B cell (primary cell): ENCODE measurements at regions not wholly inside any gene's neighbourhood (a gene's known extent, or its start where the extent isn't known, plus 50 kb on each side); places are given as distances from the start of the nearest gene placed in this dataset.

ENCODE experiments used
- ATAC-seq: fragments of 200-7000 bp; cut with Tn5 transposase; one replicate; pipeline ENCODE4 v1.10.0; 2021; ENCODE audit warnings: low read depth, mild to moderate bottlenecking, moderate number of reproducible peaks, moderate library complexity
- CTCF ChIA-PET: fragments of 350-600 bp; sonication (Branson Sonifier 250); formaldehyde crosslinking; loops from one replicate; lab custom pipeline; 2021; ENCODE audit warnings: antibody characterized with exemption, inconsistent platforms; lab: Charles Lee
- POLR2A ChIA-PET: fragments of 350-600 bp; sonication (Branson Sonifier 250); formaldehyde crosslinking; loops from one replicate; lab custom pipeline; 2021; ENCODE audit warnings: antibody characterized with exemption; lab: Charles Lee
- DNase-seq: peaks from one replicate; pipeline ENCODE4 v3.0.0; 2013
- H2AFZ ChIP-seq: 2 replicates; pipeline ENCODE4 v1.6.1; 2012; ENCODE audit warnings: mild to moderate bottlenecking, low read depth, low read length; ENCODE audit not compliant: insufficient read depth, poor library complexity, severe bottlenecking
- H3K27ac ChIP-seq, 2 donors: 1 replicate in 1 of 2; 2 replicates in 1 of 2; pipeline ENCODE4 v1.5.1; 2012 to 2013; ENCODE audit warnings: low read length in 2 of 2, mild to moderate bottlenecking in 2 of 2, moderate library complexity in 1 of 2
- H3K27me3 ChIP-seq, 4 experiments: fragments of 200-600 bp in 1 of 4; sonication (generic) in 1 of 4; replicated peaks in 1 of 4; 1 replicate in 2 of 4; 2 replicates in 2 of 4; pipeline versions ENCODE4 v1.6.1 to v1.7.0; 2013 to 2016; ENCODE audit warnings: low read length in 3 of 4, mild to moderate bottlenecking in 2 of 4, mixed read lengths in 1 of 4, moderate library complexity in 1 of 4; ENCODE audit not compliant: insufficient read depth in 4 of 4, control insufficient read depth in 3 of 4; ENCODE audit errors: control extremely low read depth in 1 of 4
- H3K36me3 ChIP-seq, 2 experiments: replicated peaks in 1 of 2; 1 replicate in 1 of 2; 2 replicates in 1 of 2; pipeline versions ENCODE4 v1.6.1 to v1.7.1; 2013; ENCODE audit warnings: low read length in 1 of 2; ENCODE audit not compliant: insufficient read depth in 2 of 2, control insufficient read depth in 1 of 2; ENCODE audit errors: control extremely low read depth in 1 of 2, extremely low read depth in 1 of 2
- H3K4me1 ChIP-seq, 2 donors: fragments of 200-600 bp in 1 of 2; sonication (generic) in 1 of 2; 1 replicate in 1 of 2; 2 replicates in 1 of 2; pipeline versions ENCODE4 v1.5.1 to v1.6.1; 2013 to 2017; ENCODE audit warnings: low read length in 2 of 2; ENCODE audit not compliant: control insufficient read depth in 2 of 2, insufficient read depth in 2 of 2
- H3K4me2 ChIP-seq: replicated peaks from 2 replicates; pipeline ENCODE3; 2012; ENCODE audit warnings: mild to moderate bottlenecking, low read depth, low read length; ENCODE audit not compliant: poor library complexity, severe bottlenecking
- H3K4me3 ChIP-seq, 5 experiments: fragments of 200-600 bp in 1 of 5; sonication (generic) in 1 of 5; 1 replicate in 3 of 5; 2 replicates in 2 of 5; pipeline versions ENCODE4 v1.5.1 to v1.7.0; 2011 to 2016; ENCODE audit warnings: low read length in 4 of 5, mild to moderate bottlenecking in 4 of 5, low read depth in 2 of 5, control low read depth in 1 of 5, moderate library complexity in 1 of 5; ENCODE audit not compliant: insufficient read depth in 1 of 5; ENCODE audit errors: control extremely low read depth in 1 of 5, extremely low read depth in 1 of 5
- H3K79me2 ChIP-seq: fragments of 200-600 bp; sonication (generic); one replicate; pipeline ENCODE4 v1.6.0; 2016; ENCODE audit warnings: low read length; ENCODE audit not compliant: control insufficient read depth, insufficient read depth
- H3K9ac ChIP-seq: fragments of 200-600 bp; sonication (generic); 2 replicates; pipeline ENCODE4 v1.6.1; 2017; ENCODE audit warnings: mild to moderate bottlenecking, low read length, moderate library complexity
- H3K9me3 ChIP-seq, 3 donors: one replicate each; pipeline versions ENCODE4 v1.6.1 to v1.7.1; 2013; ENCODE audit warnings: low read length in 2 of 3; ENCODE audit not compliant: control insufficient read depth in 2 of 3, insufficient read depth in 1 of 3; ENCODE audit errors: control extremely low read depth in 1 of 3
- H4K20me1 ChIP-seq: 2 replicates; pipeline ENCODE4 v1.6.0; 2012; ENCODE audit warnings: mild to moderate bottlenecking, low read length; ENCODE audit not compliant: insufficient read depth, control insufficient read depth, poor library complexity, severe bottlenecking
- H3K27ac Mint-ChIP-seq: one replicate; pipeline ENCODE4 v1.8.0; 2021; ENCODE audit warnings: mixed read lengths
- H3K27me3 Mint-ChIP-seq: one replicate; pipeline ENCODE4 v1.8.0; 2021; ENCODE audit warnings: mixed read lengths
- H3K4me1 Mint-ChIP-seq: one replicate; pipeline ENCODE4 v1.8.0; 2021; ENCODE audit warnings: mixed read lengths
- H3K4me3 Mint-ChIP-seq: one replicate; pipeline ENCODE4 v1.8.0; 2021; ENCODE audit warnings: mixed read lengths
- H3K9me3 Mint-ChIP-seq: one replicate; pipeline ENCODE4 v1.8.0; 2022; ENCODE audit warnings: mixed read lengths; ENCODE audit not compliant: insufficient read depth
- CTCF ChIP-seq: fragments of 200-600 bp; IDR thresholded peaks from one replicate; pipeline ENCODE4 v1.8.0; 2022; ENCODE audit warnings: antibody characterized with exemption, mild to moderate bottlenecking
- EZH2 ChIP-seq: IDR thresholded peaks from 2 replicates; pipeline ENCODE4 v1.6.1; 2012; ENCODE audit warnings: borderline replicate concordance, low read depth, mild to moderate bottlenecking, moderate library complexity, low read length; ENCODE audit not compliant: insufficient read depth, poor library complexity, severe bottlenecking
- WGBS: methylation state at CpG from one replicate; pipeline ENCODE4 v1.1.5; 2013; ENCODE audit warnings: missing lambda C conversion rate; ENCODE audit not compliant: insufficient coverage; 5-methylcytosine and 5-hydroxymethylcytosine counted together
- intact Hi-C: fragments of 100-400 bp; cut with micrococcal nuclease; formaldehyde crosslinking; loops from one replicate; pipeline ENCODE4 v1.10.0; 2022

- intact Hi-C loops: no loop called here
- no peak overlapping the region for H3K27ac ChIP-seq
- Mint-ChIP-seq H3K9me3 (no peaks in the 10 kb centered on the region), H3K4me1 (no peaks in the 10 kb centered on the region), H3K27ac (no peak overlapping the region), H3K4me3 (no peak overlapping the region), H3K27me3 (peaks cover 10% of the 10 kb centered on the region)
- H3K27me3 ChIP-seq: peaks cover 0 to 5% (median 3%) of the 10 kb centered on the region in 4 experiments
- no peak for DNase-seq
- H3K36me3 ChIP-seq: no peaks in the 10 kb centered on the region
- no peak for TF ChIP-seq EZH2
- no peak for TF ChIP-seq CTCF
- CTCF ChIA-PET: no interaction called here
- H3K4me1 ChIP-seq: no peaks in the 10 kb centered on the region
- no peaks in the 10 kb centered on the region for H4K20me1 ChIP-seq
- ATAC-seq: no peak
- no peaks in the 10 kb centered on the region for H3K9me3 ChIP-seq
- no peak overlapping the region for H3K9ac ChIP-seq
- no peak overlapping the region for H3K4me3 ChIP-seq
- H3K79me2 ChIP-seq: no peaks in the 10 kb centered on the region
- H3K4me2 ChIP-seq: no peak overlapping the region
- POLR2A ChIA-PET: no interaction called here
- H2AFZ ChIP-seq: no peak overlapping the region
These were observed 155.2 kb upstream of the ZC3H12C start for GRCh38 chr11:109937968-109938367.

GRCh38 chr11:109939166-109939810, 153.9 kb upstream of the ZC3H12C start:
- ATAC-seq (no peak), DNase-seq (no peak)
- intact Hi-C loops: no loop called here
- no peaks in the 10 kb centered on the region for H4K20me1 ChIP-seq
- no peaks in the 10 kb centered on the region for H3K9me3 Mint-ChIP-seq
- no peak overlapping the region for H3K4me3 Mint-ChIP-seq
- H3K4me1 Mint-ChIP-seq: no peaks in the 10 kb centered on the region
- no CpG with 5 or more reads among the region's 1 CpG for WGBS
- H3K79me2 ChIP-seq: no peaks in the 10 kb centered on the region
- H3K27ac Mint-ChIP-seq: no peak overlapping the region
- ChIA-PET CTCF (interaction anchor here (0.6 to 2.2 kb wide), 5 partner anchors 31 to 1574 kb away, joined by 3 to 7 read pairs (median 4); no protein-coding TSS in a partner anchor), POLR2A (no interaction called here)
- H3K9me3 ChIP-seq: no peaks in the 10 kb centered on the region
- H3K4me1 ChIP-seq: no peaks in the 10 kb centered on the region
- peaks cover 0 to 5% (median 3%) of the 10 kb centered on the region in 4 experiments for H3K27me3 ChIP-seq
- H3K27ac ChIP-seq: no peak overlapping the region
- TF ChIP-seq CTCF (no peak), EZH2 (no peak)
- H3K36me3 ChIP-seq: no peaks in the 10 kb centered on the region
- peaks cover 12% of the 10 kb centered on the region for H3K27me3 Mint-ChIP-seq
- no peak overlapping the region for H3K4me3 ChIP-seq
- no peak overlapping the region for H3K9ac ChIP-seq
- H3K4me2 ChIP-seq: no peak overlapping the region
- H2AFZ ChIP-seq: no peak overlapping the region
